ENCODE measurements at regions not wholly inside any gene's neighbourhood (a gene's known extent, or its start where the extent isn't known, plus 50 kb on each side); places are given as distances from the start of the nearest gene placed in this dataset.
"Not testable (repeated sequence)": the region's sequence is repeated elsewhere in the genome, so short reads cannot be mapped to it uniquely, and the experiment has no call there.

DNA sequence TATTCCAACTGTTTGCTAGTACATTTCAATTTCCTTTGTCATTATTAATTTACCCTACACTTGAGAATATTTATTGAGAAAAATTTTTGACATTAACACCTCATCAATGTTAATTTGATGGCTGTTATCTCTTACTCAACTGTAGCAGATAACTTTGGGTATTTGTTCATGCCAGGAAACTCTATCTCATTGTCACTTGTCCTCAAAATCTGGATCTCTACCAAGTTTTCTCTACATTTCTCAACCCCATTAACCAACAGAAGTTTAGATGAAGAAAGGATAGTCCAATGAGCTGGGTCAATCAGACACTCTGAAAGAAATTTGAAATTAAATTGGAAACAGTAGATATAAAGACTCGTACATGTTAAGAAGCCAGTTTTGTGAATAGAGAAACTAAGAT lies 395.3 kb downstream of the TUSC1 start:
- DNase-seq (ENCODE audit: low read depth in 2 of 2), result no peak

DNA sequence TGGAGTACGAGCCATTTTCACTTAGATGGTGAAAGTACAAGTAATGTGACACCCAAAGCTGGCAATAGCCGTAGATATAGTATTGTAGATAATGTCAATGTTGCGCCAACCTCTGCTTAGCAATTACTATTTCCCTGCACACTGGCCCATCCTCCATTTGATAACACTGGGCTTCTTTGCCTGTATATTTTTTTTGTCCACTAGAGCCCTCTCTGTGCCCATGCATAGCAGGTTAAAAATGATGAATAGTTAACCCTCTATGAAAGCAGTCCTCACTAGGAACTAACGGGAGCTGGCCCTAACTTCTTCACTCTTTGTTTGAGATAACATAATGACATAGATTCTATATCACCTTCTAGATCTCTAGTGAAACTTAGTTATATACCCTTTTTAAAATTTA lies 416.8 kb downstream of the TUSC1 start:
- no peak for DNase-seq (ENCODE audit: low read depth in 2 of 2)

DNA sequence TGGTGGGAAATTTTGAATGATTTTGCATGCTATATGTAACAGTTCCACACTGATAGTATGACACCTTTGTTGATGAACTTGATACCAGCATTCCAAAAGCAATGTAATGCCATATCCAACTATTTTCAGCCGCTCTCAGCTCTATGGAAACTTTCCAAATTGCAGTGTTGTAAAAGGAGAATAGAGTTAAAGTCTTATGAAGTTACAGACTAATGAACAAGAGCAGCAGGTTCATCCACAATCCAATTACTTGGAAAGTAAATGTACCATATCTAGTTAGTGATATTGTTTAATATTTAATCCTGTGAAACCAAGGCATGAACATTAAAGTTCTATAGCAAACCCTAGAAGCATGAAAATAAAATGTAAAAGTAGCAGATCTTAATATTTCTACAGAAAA lies 418.2 kb downstream of the TUSC1 start:
- DNase-seq (ENCODE audit: low read depth in 2 of 2), result no peak

DNA sequence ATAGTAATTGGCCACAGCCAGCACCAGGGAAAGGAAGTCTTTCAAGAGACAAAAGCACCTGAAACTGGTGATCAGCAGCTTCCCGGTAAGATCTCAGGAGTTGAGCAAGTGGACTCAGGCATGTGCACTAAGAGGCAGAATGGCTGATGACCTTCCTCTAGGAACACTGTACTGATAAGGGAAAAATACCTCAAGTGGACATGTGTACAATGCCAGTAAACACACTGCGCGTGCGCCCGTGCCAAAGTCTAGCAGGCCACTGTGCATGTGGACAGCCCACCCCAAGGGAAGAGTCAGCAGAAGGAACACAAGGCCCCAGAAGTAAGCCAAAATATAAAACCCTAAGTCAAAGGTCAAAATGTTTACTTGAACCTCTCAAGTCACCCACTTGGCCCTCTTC lies 423.0 kb downstream of the TUSC1 start:
- DNase-seq (ENCODE audit: low read depth in 2 of 2), result no peak

DNA sequence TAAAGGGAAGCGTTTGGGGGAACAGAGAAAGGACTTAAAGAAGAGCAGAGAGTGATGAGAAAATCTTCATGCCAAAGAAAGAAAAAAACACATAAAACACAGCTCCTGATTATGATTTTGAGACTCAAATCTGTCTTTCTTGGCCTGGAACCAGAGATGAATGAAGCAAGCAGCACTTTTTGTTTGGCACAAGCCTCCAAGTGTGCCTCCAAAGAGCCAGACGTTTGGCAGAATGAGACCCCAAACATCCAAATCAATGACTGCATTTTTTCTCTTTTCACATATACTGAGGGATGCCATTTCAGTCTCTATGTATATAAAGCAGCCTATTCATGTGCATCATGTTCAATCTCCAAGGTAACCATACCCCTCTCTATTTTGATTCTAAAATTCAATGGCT lies 424.2 kb downstream of the TUSC1 start:
- DNase-seq (ENCODE audit: low read depth in 2 of 2), result no peak

DNA sequence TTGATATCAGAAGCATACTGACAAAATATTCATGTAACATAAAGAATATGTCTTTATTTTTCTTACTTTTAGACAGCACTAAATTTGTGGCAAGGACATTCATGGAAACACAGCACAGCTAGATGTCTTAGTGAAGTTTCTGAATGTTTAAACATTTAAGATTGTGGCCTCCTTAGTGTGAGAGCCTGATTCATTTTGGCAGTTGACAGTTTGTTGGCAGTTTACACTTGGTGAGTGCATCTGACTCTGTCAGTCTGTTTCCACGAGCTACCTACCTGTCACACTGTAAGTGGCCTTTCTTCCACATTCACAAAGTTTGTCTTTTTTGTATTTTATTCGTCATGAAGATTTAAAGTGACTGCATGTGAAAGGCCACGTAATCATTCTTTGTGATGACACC lies 436.8 kb downstream of the TUSC1 start:
- DNase-seq (ENCODE audit: low read depth in 2 of 2), result no peak

DNA sequence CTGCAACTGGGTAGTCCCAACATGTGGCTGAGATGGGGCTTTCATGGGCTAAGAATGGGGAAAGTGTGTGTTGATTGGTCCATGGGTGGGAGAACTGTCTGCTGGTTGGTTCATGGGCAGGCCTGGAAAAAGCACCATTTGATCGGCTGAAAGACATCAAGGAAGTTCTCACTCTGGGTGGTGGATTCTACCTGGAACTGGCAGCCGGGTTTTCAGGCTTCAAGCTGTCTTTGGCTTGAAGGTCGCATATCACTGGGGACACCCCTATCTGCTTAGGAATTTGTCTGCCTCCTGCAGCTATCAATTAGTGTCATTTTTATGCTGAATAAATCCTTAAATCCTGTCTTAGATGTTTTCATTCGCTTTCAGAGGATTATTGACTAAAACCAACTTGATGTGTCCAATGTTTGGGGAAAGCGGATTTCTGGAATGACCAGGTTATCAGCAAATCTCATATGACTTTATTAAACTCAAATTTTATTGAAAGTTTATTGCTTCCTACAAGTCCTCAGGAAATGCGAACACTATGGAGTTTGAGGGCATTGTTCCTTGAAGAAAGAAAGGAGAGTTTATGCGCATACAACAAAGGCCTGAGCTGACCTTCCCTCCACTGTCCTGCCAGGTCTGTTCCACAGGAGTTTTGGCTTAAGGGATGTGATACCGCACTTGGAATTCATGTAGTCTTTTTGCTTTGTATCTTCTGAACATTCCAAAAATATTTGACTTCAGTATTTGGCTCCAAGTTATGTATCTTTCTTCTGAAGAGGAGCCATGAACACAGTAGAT lies 451.1 kb downstream of the TUSC1 start:
- DNase-seq (ENCODE audit: low read depth in 2 of 2), result no peak

DNA sequence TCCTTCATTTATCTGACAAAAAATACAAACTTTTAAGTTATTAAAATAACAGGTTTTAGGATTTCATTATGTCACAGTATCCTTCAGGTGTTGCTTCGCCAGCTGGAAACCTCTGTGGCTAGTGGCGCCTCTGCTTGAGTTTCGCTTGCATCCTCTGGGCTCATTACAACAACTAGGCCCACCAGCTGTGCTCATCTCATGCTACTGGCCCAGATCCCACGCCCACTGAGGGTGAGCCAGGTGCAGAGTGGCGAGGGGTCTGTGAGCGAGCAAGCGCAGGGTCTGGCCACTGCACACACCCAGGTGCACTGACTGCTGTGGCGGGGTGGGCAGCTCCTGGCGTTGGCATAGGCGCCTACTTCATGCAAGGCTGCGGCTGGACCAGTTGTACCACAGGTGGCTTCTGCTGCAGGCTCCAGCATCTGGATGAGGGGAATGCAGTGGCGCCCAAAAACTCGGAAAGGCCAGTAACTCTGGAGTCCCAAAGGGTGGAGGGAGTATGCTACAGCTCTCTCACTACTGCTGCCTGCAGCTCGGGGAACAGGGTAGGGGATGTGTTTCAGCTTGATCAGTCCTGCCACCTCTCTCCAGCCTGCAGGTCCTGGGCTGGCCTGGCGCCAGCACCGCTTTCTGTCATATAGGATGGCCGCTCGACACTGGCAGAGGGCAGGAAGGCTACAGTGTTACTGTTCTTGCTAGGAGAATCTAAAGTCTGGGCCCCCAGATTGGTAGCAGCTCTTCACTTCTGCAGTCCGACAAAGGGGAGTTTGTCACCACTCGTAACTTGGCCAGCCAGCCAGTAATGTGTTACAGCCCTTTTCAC lies 452.1 kb downstream of the TUSC1 start:
- DNase-seq (ENCODE audit: low read depth in 2 of 2), result no peak

DNA sequence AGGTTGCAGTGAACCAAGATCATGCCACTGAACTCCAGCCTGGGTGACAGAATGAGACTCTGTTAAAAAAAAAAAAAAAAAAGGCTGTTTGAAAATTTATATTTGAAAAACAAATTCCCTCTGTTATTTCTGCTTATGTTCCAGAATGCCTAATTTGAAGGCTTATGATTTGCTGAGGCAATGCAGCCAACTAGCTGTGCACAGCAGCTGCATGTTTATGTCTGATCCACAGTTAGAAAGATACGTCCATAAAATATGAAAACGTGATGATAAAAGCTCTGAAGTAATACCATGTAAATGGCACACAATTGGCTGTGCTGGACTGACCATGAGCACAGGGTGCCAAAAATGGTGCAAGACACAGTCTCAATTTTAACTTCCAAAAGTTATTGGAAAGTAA lies 453.2 kb downstream of the TUSC1 start:
- DNase-seq (ENCODE audit: low read depth in 2 of 2), result no peak

DNA sequence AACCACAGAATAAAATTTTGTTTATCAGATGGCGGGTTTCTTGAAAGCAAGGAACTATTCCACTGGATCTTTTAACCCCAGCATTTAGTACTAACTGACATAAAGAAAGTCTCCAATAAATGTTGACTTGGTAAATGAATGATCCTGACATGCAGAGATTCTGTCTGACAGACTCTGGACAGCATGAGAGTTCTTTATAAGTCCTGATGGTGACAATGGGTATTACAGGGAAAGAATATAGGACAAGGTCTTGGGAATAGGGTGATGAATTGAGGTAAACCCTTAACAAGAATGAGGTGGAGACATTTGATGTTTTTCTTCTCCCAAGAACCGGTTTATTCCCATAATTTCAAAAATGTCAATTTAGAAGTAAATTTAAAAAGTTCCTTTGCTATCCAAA lies 453.9 kb downstream of the TUSC1 start:
- DNase-seq (ENCODE audit: low read depth in 2 of 2), result no peak

DNA sequence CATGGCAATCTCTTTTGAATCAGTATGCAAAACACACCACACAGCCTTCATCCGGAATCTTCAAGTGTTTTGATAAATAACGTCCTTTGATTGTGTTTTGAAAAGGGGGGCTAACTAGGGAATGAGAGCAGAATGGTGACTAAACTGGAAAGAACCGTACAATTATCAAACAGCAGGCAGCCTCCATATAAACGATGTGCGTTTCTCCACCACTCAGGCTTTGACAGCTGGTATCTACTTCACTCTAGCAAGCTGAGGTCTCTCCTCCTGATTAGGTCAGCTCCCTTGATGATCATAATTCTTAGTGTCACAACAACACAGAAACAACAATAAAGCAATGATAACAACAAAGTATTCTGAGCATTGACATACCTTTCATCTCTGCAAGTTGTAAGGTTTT lies 465.9 kb downstream of the TUSC1 start:
- DNase-seq (ENCODE audit: low read depth in 2 of 2), result no peak

DNA sequence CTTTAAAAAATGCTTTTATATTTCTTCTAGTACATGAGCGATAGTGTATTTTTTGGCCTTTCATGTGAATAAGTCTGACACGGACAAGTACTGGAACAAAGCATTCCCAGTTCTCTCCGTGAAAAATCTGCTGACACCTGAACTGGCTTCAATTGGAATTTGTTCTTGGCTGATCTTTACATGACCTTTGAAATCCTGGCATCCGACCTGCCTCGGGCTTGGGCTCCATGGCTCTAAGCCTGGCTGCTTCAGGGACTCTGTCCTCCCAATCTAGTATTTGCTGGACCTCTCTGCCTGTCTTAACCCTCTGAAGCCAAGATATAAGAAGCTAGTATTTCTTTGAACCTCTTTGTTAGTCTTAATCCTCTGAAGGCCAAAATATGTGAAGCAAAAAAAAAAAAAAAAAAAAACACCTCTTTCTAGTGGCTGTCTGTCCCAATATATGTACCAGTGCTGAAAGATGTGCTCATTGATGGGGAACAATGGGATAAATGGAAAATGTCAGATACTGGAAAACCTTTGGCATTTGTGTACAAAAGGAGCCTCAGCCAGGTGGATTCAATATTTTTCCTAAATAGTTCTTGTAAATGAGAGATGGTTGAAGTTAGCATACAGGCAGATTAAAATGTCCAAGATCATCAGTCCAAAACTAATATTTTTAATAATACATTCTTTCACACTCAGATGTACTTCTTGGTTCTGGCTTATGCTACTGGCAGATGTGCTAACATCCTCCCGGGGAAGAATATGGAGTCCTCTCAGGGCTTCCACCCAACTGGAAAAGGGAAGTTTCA lies 470.6 kb downstream of the TUSC1 start:
- no peak for DNase-seq (ENCODE audit: low read depth in 2 of 2)

DNA sequence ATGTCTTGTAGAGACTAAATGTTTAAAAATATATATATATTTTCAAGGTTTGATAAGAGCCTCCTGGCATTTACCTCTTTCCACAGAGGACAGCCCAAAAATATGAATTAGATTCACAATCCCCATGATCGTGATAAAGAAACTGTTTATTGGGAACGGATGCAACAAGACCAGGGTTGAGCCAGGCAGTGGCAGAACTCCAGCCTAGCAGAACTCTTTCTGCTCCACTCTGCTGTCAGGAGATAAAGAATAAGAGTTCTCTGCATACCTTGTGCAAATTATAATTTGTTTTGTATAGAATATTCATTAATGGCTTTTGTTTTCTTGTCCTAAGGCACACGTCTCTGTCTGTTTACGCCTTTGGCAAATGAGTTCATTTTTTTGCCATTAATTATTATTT lies 472.2 kb downstream of the TUSC1 start:
- no peak for DNase-seq (ENCODE audit: low read depth in 2 of 2)

DNA sequence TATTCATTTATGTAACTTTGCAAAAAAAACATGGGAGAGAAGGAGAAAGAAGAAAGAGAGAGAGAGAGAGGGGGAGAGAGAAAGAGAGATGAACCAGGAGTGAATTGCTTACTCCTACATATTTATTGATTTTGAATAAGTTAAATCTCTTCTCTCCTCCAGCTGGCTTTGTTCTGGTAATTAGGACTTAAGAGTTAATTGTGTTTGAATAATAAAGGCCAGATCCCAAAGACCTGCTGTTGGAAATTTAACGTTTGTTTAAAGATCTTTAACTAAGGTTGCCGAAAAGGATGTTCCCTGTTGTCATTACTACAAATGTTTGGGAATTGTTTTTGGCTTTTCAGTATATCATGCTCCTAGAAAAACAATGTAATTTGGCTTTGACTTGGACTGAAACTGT lies 473.0 kb downstream of the TUSC1 start:
- DNase-seq (ENCODE audit: low read depth in 2 of 2), result no peak

DNA sequence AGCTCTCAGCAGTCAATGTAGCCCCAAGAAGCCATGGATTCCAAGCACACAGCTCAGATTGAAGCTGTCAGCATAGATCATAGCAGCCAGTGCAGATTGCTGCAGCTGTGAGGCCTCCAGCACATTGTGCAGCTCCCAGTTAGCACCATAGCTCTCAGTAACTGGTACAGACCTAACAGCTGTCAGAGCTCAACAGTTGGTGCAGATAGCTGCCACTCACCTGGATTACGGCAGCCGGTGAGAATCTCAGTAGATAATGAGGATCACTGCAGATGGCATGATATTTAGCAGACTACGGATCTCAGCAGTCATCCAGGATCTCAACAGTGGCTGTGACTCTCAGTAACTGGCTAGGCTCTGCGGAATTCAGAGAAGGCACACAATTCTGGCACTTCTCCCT lies 500.4 kb downstream of the TUSC1 start:
- DNase-seq (ENCODE audit: low read depth in 2 of 2), result no peak

DNA sequence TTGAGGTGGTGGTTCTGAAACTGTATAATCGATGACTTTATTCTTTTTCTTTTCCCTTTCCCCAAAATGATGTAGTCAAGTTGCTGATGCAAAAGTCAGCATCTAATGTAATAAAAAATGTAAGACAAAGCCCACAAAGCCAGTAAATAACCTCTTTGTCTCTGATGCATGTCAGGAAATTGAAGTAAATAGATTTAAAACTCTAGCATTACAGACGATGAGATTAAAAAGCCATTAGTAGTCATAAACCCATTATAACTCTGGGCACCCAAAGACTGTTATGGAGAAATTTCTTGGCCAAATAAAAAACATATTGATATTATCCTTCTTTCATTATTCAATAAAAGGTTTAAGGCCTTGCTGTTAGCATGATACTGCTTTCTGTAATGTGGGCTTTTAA lies 548.7 kb downstream of the TUSC1 start:
- DNase-seq (ENCODE audit: low read depth in 2 of 2), result no peak

DNA sequence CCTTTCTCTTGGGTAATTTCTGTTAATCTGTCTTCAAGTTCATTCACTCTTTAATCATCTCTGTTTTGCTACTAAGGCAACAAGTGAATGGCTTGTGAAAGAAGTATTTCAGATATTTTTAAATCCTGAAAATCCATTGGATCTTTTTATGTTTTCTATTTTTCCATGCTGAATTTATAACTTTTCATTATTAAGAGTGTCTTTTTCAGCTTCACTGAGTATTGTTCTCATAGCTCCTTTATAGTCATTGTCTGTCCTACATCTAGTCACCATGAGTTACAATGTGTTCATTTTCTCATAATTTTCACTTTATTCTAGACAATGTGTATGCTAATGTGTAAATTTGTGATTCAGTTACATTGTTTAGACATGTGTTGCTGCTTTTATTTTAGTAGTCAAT lies 556.4 kb downstream of the TUSC1 start:
- DNase-seq (ENCODE audit: low read depth in 2 of 2), result no peak

DNA sequence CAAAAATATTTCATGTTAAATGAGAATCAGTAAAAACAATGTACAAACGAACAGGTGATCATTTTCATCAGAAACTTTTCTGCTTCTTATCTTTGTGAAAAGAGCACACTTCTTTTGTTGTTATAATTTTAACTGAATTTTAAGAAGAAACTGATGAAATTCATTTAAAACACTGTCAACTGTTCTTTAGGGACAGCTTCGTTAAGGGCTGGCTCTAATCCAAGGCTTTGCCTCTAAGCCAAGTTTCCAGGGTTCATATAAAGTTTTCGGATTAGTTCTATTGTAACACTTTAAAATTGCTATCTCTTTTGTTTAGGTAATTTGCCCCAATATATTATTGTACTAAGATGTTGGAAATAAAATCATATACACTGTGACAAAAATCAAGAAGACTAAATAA lies 559.2 kb downstream of the TUSC1 start:
- DNase-seq (ENCODE audit: low read depth in 2 of 2), result no peak

DNA sequence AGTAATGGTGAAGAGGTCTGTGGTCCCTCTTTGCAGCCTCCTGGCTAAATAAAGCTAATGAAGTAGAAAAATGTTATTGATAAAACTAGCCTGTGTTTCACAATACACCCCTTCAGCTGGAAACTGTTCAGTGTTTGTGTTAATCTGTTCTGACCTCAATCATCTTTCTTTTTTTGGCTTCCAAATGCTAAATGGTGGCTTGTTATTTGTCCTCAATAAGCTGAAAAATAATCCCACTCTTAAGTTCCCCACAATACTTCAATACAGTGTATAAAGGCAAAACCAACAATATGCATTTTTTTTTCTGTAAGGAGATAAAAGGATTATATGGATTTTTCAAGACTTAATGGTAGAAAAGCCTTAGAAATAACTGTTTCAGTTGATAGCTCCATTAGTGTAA lies 560.5 kb downstream of the TUSC1 start:
- no peak for DNase-seq (ENCODE audit: low read depth in 2 of 2)

DNA sequence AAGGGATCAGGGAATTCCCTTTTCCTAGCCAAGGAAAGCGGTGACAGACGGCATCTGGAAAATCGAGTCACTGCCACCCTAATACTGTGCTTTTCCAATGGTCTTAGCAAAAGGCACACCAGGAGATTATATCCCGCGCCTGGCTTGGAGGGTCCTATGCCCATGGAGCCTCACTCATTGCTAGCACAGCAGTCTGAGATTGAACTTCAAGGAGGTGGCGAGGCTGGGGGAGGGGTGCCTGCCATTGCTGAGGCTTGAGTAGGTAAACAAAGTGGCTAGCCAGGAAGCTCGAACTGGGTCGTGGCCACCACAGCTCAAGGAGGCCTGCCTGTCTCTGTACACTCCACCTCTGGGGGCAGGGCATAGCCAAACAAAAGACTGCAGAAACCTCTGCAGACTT lies 556.5 kb upstream of the IZUMO3 start:
- DNase-seq (ENCODE audit: low read depth in 2 of 2), result not testable (repeated sequence)

DNA sequence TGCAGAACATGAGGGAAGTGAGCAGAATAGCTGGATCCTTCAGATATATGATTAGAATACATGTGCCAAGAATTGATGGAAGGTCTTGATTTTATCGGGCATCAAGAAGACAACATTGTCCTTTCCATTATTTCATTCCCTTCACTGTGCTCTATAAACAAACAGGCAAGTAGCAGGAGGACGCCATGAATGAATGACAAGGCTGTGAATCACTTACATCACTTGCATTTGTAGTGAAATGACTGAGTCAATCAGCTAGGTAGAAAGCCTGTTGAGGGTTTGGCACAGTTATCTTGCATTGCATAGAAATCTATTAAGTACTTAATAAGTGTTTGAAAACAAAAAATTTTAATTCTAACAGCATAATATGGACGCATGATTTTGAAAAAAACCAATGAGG lies 548.8 kb upstream of the IZUMO3 start:
- DNase-seq (ENCODE audit: low read depth in 2 of 2), result no peak

DNA sequence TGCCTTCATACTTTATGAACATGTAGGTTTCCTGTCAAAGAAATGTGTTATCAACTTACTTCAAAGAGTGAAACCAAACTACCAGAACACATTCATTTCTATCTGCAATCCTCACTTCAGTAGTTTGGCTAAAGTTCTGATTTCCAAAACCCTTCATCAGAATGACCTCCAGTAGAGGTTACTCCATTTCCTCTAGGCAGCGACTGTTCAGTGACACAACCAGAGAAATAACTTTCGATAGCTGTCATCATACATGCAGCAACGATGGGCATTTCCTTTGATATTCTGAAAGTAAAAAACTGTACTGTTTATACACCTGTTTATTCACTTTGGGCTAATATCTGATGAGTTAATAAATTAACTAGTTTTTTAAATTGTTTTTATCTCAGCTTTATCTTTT lies 532.5 kb upstream of the IZUMO3 start:
- no peak for DNase-seq (ENCODE audit: low read depth in 2 of 2)
